GM23338 (cell line): ENCODE measurements at regions not wholly inside any gene's neighbourhood (a gene's known extent, or its start where the extent isn't known, plus 50 kb on each side); places are given as distances from the start of the nearest gene placed in this dataset.

Experiments
- ATAC-seq: fragments of 200-7000 bp; cut with Tn5 transposase; 3 replicates; pipeline ENCODE4 v1.9.1; 2020
- DNase-seq: peaks from one replicate; pipeline ENCODE4 v3.0.0-alpha.2; 2015; ENCODE audit warnings: low spot score
- H2AFZ ChIP-seq: fragments of 200-600 bp; sonication (generic); 2 replicates; pipeline ENCODE4 v1.8.0; 2016; ENCODE audit warnings: antibody characterized with exemption, mild to moderate bottlenecking, moderate library complexity
- H3F3A ChIP-seq: fragments of 200-600 bp; sonication (generic); replicated peaks from 2 replicates; pipeline ENCODE4 v1.8.0; 2017; ENCODE audit warnings: antibody characterized with exemption, mixed run types, low read depth
- H3K27ac ChIP-seq: fragments of 200-600 bp; sonication (generic); 2 replicates; pipeline ENCODE4 v1.6.1; 2016; ENCODE audit warnings: low read depth
- H3K27me3 ChIP-seq: fragments of 200-600 bp; sonication (generic); 2 replicates; pipeline ENCODE4 v1.8.0; 2016; ENCODE audit warnings: mild to moderate bottlenecking, mixed run types, moderate library complexity; ENCODE audit not compliant: insufficient read depth
- H3K36me3 ChIP-seq: fragments of 200-600 bp; sonication (generic); 2 replicates; pipeline ENCODE4 v1.8.0; 2016; ENCODE audit warnings: mild to moderate bottlenecking; ENCODE audit not compliant: insufficient read depth
- H3K4me1 ChIP-seq: fragments of 200-600 bp; sonication (generic); 2 replicates; pipeline ENCODE4 v1.8.0; 2016; ENCODE audit warnings: mild to moderate bottlenecking, moderate library complexity; ENCODE audit not compliant: insufficient read depth
- H3K4me2 ChIP-seq: fragments of 200-600 bp; sonication (generic); 2 replicates; pipeline ENCODE4 v1.7.1; 2017; ENCODE audit warnings: mixed run types
- H3K4me3 ChIP-seq: fragments of 200-600 bp; sonication (generic); 2 replicates; pipeline ENCODE4 v1.6.1; 2016; ENCODE audit warnings: mixed run types
- H3K79me2 ChIP-seq: fragments of 200-600 bp; sonication (generic); replicated peaks from 2 replicates; pipeline ENCODE4 v1.8.0; 2017; ENCODE audit warnings: mild to moderate bottlenecking; ENCODE audit not compliant: insufficient read depth
- H3K9me2 ChIP-seq: fragments of 200-600 bp; sonication (generic); 2 replicates; pipeline ENCODE4 v1.8.0; 2017; ENCODE audit not compliant: insufficient read depth
- H4K20me1 ChIP-seq: fragments of 200-600 bp; sonication (generic); replicated peaks from 2 replicates; pipeline ENCODE4 v1.8.0; 2017; ENCODE audit warnings: mild to moderate bottlenecking; ENCODE audit not compliant: insufficient read depth
- H3K27ac Mint-ChIP-seq: 2 replicates; pipeline ENCODE4 v1.8.0; 2020; ENCODE audit warnings: inconsistent platforms, mild to moderate bottlenecking, moderate library complexity, mixed read lengths
- H3K27me3 Mint-ChIP-seq: 3 replicates; pipeline ENCODE4 v1.8.0; 2022; ENCODE audit warnings: low read depth, mild to moderate bottlenecking, moderate library complexity, mixed read lengths, inconsistent platforms; ENCODE audit not compliant: insufficient read depth, poor library complexity
- H3K36me3 Mint-ChIP-seq: 3 replicates; pipeline ENCODE4 v1.8.0; 2021; ENCODE audit warnings: low read depth, mild to moderate bottlenecking, inconsistent platforms, moderate library complexity, mixed read lengths
- H3K4me1 Mint-ChIP-seq: 3 replicates; pipeline ENCODE4 v1.8.0; 2020; ENCODE audit warnings: mild to moderate bottlenecking, inconsistent platforms, mixed read lengths
- H3K4me3 Mint-ChIP-seq: 3 replicates; pipeline ENCODE4 v1.8.0; 2021; ENCODE audit warnings: moderate library complexity, mild to moderate bottlenecking, inconsistent platforms, mixed read lengths
- H3K9me3 Mint-ChIP-seq: 3 replicates; pipeline ENCODE4 v1.8.0; 2020; ENCODE audit warnings: moderate library complexity, mild to moderate bottlenecking, inconsistent platforms, mixed read lengths
- CREB1 ChIP-seq: fragments of 250-450 bp; sonication (Bioruptor Pico); IDR thresholded peaks from 2 replicates; pipeline ENCODE4 v1.5.0; 2020; ENCODE audit warnings: low read depth, mild to moderate bottlenecking, moderate library complexity
- CTCF ChIP-seq, 2 experiments: fragments of 200-600 bp in 1 of 2; sonication (generic) in 1 of 2; conservative IDR thresholded peaks; 2 replicates each; pipeline versions ENCODE4 v1.5.1 to v1.6.1; 2016 to 2017; ENCODE audit warnings: antibody characterized with exemption in 2 of 2, low read depth in 2 of 2, mild to moderate bottlenecking in 2 of 2, moderate library complexity in 1 of 2
- ETS1 ChIP-seq: IDR thresholded peaks from 2 replicates; pipeline ENCODE4 v1.6.1; 2016; ENCODE audit warnings: antibody characterized with exemption
- EZH2 ChIP-seq: fragments of 200-600 bp; sonication (generic); IDR thresholded peaks from one replicate; pipeline ENCODE4 v1.8.0; 2017; ENCODE audit warnings: antibody characterized with exemption, mild to moderate bottlenecking, low read depth; ENCODE audit not compliant: unreplicated experiment
- EZH2phosphoT487 ChIP-seq: fragments of 200-600 bp; sonication (generic); IDR thresholded peaks from one replicate; pipeline ENCODE4 v1.8.1; 2018; ENCODE audit warnings: antibody characterized with exemption; ENCODE audit not compliant: unreplicated experiment
- JUNB ChIP-seq: IDR thresholded peaks from one replicate; pipeline ENCODE4 v1.6.1; 2016; ENCODE audit warnings: antibody characterized with exemption; ENCODE audit not compliant: unreplicated experiment
- POLR2AphosphoS5 ChIP-seq: IDR thresholded peaks from 2 replicates; pipeline ENCODE4 v1.6.1; 2016; ENCODE audit warnings: antibody characterized with exemption, low read depth
- REST ChIP-seq: IDR thresholded peaks from one replicate; pipeline ENCODE4 v1.6.1; 2018; ENCODE audit warnings: antibody characterized with exemption; ENCODE audit not compliant: unreplicated experiment
- STAT1 ChIP-seq: IDR thresholded peaks from one replicate; pipeline ENCODE4 v1.6.1; 2016; ENCODE audit warnings: antibody characterized with exemption; ENCODE audit not compliant: unreplicated experiment
- ZNF114 ChIP-seq: fragments of 250-450 bp; sonication (Bioruptor Pico); IDR thresholded peaks from 2 replicates; pipeline ENCODE4 v1.5.0; 2020; ENCODE audit warnings: mild to moderate bottlenecking, moderate library complexity
- ZNF331 ChIP-seq: fragments of 250-450 bp; sonication (Bioruptor Pico); IDR thresholded peaks from 2 replicates; pipeline ENCODE4 v1.5.0; 2020; ENCODE audit warnings: low read depth, mild to moderate bottlenecking, moderate library complexity

- no peak for TF ChIP-seq CTCF (conservative IDR thresholded peaks at IDR 0.05; ENCODE audit: low read depth in 2 of 2)
- no peak for TF ChIP-seq ZNF331 (CRISPR knock-in tag)
- no peak for TF ChIP-seq EZH2phosphoT487
Measured at GRCh38 chr3:76152028-76152427, 366.7 kb upstream of the ZNF717 start (continued).

DNA sequence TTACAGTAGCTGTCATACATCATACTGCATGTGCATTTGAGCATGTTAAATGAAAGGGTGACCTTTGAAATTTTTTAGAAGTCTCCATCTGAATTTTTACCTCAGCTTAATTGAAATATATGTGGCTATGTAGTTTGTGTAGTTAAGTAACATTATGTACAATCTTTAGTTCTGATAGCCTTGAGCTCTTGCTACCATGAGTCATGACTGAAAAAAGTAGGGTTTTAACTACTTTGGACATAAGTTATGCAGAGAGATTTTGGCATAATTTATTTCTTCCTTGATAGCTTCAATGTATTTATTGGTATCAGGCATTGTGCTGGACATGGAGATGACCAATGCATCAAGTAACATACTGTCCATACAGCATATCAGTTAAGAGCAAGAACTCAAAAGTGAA is 376.5 kb upstream of the ZNF717 start:
- no peak for DNase-seq
- no peaks in the 10 kb centered on the region for H3K9me3 Mint-ChIP-seq
- ATAC-seq: no peak
- no peak overlapping the region for H3K27ac ChIP-seq
- no peaks in the 10 kb centered on the region for H3K27me3 Mint-ChIP-seq
- H3K4me3 Mint-ChIP-seq: no peak overlapping the region
- H4K20me1 ChIP-seq: no peaks in the 10 kb centered on the region
- no peaks in the 10 kb centered on the region for H3K36me3 Mint-ChIP-seq
- no peak overlapping the region for H3K4me3 ChIP-seq
- no peak overlapping the region for H3K4me2 ChIP-seq
- H3K4me1 ChIP-seq: no peaks in the 10 kb centered on the region
- H3K79me2 ChIP-seq: no peaks in the 10 kb centered on the region
- no peaks in the 10 kb centered on the region for H3K36me3 ChIP-seq
- H3F3A ChIP-seq: no peaks in the 10 kb centered on the region
- H3K9me2 ChIP-seq: no peaks in the 10 kb centered on the region; the same call in 1 of the 2 replicates
- H2AFZ ChIP-seq: no peak overlapping the region
- H3K27me3 ChIP-seq: no peaks in the 10 kb centered on the region
- peaks cover 5% of the 10 kb centered on the region; the same call in 1 of the 3 replicates for H3K4me1 Mint-ChIP-seq
- no peak overlapping the region for H3K27ac Mint-ChIP-seq
- TF ChIP-seq ZNF114 (CRISPR knock-in tag): no peak
- TF ChIP-seq CTCF (conservative IDR thresholded peaks at IDR 0.05; ENCODE audit: low read depth in 2 of 2): no peak
- TF ChIP-seq CREB1 (CRISPR knock-in tag): no peak
- no peak for TF ChIP-seq JUNB
- TF ChIP-seq ZNF331 (CRISPR knock-in tag): no peak
- no peak for TF ChIP-seq EZH2
- no peak for TF ChIP-seq STAT1
- no peak for TF ChIP-seq ETS1
- no peak for TF ChIP-seq REST
- no peak for TF ChIP-seq POLR2AphosphoS5
